ENCODE measurements at regions not wholly inside any gene's neighbourhood (a gene's known extent, or its start where the extent isn't known, plus 50 kb on each side); places are given as distances from the start of the nearest gene placed in this dataset.

- TF ChIP-seq EZH2 (IDR thresholded peaks at IDR 0.05; ENCODE audit: borderline replicate concordance, insufficient read depth, low read depth, low read length, poor library complexity, severe bottlenecking), result no peak
- TF ChIP-seq, protein P1, sequence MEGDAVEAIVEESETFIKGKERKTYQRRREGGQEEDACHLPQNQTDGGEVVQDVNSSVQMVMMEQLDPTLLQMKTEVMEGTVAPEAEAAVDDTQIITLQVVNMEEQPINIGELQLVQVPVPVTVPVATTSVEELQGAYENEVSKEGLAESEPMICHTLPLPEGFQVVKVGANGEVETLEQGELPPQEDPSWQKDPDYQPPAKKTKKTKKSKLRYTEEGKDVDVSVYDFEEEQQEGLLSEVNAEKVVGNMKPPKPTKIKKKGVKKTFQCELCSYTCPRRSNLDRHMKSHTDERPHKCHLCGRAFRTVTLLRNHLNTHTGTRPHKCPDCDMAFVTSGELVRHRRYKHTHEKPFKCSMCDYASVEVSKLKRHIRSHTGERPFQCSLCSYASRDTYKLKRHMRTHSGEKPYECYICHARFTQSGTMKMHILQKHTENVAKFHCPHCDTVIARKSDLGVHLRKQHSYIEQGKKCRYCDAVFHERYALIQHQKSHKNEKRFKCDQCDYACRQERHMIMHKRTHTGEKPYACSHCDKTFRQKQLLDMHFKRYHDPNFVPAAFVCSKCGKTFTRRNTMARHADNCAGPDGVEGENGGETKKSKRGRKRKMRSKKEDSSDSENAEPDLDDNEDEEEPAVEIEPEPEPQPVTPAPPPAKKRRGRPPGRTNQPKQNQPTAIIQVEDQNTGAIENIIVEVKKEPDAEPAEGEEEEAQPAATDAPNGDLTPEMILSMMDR (IDR thresholded peaks at IDR 0.05), result no peak
Observed at GRCh38 chr21:34192646-34193285, 119.4 kb downstream of the MRPS6 start.

Data from B cell (primary cell).